HG03066 (cell line): ENCODE measurements at regions not wholly inside any gene's neighbourhood (a gene's known extent, or its start where the extent isn't known, plus 50 kb on each side); places are given as distances from the start of the nearest gene placed in this dataset.

ENCODE experiments used
- ATAC-seq: cut with Tn5 transposase; IDR thresholded peaks from one replicate; pipeline ENCODE4 v1.9.1; 2021; ENCODE audit warnings: low read depth; ENCODE audit not compliant: unreplicated experiment

DNA sequence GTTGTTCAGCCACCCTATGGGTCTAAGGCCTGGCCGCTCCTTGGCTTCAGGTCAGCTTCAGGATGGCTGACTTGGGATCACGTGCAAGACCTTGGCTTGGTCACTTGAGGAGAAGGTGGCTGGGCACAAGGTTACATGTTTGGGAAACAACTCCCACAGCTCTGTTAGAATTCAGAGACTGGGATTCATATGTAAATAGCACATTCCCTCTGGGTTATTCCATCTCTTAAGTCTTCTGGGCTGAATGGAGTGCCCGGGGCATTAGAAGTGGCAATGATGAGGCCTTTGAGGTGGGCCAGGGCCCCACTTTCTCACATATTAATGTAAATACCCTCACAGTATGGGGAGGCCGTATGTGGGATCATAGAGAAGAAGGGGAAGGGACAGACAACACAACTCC lies 150.9 kb downstream of the EFNB2 start:
- ATAC-seq = no peak

DNA sequence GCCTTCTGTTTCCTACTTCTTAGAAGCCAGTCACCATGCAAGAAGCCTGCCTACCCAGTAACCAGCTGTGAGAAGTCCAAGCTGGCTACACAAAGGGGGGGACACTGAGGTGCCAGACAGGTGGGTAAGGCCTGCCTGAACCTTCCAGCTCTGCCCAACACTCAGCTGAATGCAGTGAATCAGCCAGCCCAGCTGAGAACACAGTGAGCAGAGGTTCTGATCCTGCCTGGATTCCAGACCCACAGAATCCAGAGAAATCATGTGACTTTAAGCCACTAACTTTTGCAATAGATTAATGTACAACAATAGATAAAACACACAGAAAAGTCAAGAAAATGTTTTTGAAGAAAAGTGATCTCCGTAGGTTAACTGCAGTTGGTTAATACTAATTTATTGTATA lies 151.7 kb downstream of the EFNB2 start:
- ATAC-seq = no peak

DNA sequence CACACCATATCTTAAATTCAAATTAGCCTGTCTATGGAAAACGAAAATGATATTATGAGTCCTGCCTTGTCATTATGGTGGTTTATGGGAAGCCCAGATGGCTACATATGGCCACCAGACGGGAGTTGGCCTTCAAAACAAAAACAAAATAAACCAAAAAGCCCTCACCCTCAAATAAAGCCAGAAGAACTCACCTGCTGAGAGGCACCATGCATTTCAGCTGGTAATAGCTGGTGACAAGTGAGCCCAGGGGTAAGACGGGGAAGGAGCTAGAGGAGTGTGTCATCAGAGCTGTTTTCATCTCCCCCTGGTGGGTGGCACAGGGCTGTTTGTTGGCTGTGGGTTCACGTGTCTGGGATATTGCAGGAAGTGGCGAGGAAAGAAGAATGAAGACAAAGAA lies 152.9 kb downstream of the EFNB2 start:
- ATAC-seq = no peak

DNA sequence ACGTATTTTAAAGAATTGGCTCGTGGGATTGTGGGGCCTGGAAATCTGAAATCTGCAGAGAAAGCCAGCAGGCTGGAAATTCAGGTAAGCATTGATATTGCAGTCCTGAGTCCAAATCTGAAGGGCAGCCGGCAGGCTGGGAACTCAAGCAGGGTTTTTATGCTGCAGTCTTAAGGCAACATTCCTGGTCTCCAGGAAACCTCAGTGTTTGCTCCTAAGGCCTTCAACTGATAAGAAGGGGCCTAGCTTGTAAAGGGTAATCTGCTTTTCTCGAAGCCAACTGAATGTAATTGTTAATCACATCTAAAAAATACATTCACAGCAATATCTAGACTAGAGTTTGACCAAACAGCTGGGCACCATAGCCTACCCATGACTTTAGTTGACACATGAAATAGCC lies 154.4 kb downstream of the EFNB2 start:
- ATAC-seq = no peak

DNA sequence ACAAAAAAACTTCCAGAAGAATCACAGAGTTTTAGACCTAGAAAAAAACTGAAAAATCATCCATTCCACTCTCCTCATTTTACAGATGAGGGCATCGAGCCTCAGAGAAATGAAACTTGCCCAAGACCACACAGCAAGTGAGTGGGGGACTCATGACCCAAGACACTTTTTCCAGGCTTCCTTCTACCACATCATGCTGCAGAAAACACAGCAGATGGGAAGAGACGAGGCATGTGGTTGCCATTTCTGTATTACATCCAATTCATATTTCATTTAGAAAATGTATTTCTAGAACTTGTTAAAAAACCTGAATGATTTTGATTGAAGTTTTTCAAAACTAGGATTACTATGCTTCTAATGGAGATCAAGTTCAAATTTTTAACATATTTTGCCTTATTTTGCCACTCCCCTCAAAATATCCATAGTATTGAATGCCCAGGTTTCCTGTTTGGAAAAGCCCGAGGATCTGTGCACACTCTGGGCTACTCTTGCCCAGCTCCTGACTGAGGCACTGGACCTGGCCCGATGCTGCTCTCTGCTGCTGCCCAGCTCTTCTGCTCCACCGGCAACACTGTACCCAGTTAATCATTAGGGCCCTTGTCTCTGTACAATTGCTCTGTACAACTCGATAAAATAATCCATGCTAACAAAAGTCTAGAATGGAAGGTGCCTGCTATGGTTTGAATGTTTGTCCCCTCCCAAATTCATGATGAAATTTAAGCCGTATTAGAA lies 157.4 kb downstream of the EFNB2 start:
- ATAC-seq = no peak

DNA sequence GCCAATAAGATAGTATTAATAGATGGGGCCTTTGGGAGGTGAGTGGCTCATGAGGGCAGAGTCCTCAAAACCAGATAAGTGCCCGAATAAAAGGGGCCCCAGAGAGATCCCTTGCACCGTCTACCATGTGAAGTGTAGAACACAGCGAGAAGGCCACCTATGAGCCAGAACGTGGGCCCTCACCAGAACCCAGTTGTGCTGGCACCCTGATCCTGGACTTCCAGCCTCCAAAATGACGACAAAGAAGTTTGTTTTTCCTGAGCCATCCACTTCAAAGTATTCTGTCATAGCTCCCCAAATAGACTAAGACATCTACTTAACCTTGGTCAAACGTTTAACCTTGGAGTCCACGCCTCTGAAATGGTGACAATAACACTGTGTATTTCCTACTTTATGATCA lies 158.1 kb downstream of the EFNB2 start:
- ATAC-seq = no peak

DNA sequence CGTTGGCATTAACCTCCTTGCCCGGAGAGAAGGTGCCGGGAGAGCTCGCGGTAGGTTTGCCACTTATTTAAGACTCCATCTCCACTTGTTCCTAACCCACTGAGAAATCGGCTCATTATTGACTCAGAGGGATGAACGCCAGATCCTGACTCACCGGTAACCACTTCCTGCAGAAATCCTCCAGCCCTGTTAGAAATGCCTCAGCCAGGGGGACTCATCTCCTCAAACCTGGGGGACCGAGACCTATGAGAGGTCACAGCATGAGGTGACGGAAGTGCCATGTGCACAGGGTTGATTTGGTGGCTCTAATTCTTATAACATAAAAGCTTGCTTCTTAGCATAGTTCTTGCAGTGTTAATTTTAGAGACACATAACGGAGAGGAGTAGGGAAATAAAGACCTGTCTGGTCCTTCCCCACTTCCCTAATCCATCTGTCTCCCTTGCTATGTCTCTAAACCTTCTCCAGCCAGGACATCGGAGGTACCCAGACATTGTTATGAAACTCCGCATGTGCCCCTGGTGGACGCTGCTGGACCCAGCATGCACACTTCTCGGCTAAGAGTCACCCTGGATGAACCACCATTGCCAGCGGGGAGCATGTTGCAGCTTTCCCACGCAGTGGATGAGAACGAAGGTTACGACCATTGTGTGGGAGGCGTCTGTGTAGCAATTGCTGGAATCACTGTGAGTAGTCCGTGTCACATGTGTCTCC lies 158.9 kb downstream of the EFNB2 start:
- no peak for ATAC-seq

DNA sequence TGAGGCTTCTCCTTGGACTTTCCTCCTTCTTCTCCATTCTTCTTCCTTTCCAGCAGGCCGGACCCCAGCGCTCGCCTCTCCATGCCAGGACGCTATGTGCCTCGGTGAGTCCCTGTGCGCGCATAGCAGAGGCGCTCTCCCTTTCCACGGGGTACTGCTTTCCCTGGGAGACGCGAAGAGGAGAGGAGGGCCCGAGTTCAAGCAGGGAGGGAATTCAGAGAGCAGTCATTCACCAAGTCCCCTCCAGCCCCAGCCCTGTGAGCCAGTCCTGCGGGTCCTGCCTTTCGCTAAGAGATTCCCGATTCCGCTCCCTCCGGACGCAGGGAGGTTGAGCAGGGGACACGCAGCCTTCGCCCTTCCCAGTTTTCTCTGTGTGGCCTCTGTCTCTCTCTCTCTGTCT lies 160.4 kb downstream of the EFNB2 start:
- no peak for ATAC-seq

DNA sequence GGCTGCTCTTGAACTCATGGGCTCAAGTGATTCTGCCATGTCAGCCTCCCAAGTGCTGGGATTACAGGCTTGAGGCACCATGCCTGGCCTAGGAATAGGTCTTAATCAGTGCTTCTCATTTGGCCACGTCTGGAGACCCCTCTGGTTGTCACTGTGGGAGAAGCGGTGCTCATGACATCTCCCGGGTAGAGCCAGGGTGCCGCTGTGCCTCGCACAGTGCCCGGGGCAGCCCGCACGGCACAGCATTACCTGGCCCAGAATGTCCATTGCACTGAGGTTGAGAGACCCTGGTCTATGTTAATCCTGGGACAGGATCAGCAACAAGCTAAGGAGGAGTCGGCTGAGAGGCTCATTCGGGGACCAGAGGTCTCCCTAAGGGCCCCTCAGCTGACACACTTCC lies 160.8 kb downstream of the EFNB2 start:
- ATAC-seq = no peak

DNA sequence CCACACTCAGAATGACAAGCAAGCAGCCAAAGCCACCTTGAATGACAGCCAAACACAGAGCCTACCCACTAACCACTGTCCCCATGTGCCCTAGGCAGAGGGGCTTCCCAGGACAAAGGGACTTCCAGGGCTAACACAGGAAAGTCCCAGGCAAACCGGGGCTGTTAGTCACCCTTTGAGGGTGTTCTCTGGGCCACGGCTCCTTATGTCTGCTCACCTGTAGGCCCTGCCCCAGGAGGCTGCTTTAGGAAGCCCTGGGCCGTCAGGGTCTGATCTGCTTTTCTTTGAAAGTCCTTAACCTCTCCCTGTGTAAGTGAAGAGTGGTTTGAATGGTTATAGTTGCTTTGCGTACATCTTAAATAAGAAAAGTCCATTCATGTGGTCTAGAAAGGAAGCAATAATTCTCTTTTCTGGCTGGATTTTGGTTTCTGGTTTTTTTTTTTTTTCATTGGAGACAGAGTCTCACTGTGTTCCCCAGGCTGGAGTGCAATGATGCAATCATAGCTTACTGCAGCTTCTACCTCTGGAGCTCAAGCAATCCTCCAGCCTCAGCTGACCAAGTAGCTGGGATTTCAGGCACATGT lies 161.4 kb downstream of the EFNB2 start:
- ATAC-seq = peak; percentile 56

DNA sequence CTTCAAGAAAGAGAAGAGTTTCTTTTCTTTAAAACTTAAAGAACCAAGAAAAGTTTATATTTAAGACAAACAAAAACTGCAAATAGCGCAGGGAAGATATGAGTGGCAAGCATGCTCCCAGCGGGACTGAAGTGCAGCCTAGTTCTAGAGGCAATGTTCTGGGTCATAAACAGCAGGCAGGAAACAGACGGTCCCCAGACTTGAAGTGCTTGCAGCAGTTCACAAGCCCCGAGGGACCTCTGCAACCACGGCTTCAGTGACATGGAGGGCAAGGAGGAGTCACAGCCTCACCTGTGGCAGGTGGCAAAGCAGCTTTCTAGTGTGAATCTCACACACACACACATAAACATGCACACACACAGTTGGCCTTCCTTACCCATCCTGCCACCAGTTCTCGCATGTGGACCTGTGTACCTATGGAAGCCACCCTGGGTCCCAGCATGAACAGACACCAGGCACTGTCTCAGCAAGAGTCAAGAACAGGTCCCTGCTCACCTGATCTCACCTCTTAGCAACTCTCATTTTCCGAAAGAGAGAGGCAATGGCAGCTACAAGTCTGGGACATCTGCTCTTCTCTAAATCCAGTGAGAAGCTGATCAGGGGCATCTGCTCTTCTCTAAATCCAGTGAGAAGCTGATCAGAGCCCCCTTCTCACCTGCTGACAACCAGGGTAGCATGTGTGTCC lies 162.0 kb downstream of the EFNB2 start:
- ATAC-seq = peak; percentile 50

DNA sequence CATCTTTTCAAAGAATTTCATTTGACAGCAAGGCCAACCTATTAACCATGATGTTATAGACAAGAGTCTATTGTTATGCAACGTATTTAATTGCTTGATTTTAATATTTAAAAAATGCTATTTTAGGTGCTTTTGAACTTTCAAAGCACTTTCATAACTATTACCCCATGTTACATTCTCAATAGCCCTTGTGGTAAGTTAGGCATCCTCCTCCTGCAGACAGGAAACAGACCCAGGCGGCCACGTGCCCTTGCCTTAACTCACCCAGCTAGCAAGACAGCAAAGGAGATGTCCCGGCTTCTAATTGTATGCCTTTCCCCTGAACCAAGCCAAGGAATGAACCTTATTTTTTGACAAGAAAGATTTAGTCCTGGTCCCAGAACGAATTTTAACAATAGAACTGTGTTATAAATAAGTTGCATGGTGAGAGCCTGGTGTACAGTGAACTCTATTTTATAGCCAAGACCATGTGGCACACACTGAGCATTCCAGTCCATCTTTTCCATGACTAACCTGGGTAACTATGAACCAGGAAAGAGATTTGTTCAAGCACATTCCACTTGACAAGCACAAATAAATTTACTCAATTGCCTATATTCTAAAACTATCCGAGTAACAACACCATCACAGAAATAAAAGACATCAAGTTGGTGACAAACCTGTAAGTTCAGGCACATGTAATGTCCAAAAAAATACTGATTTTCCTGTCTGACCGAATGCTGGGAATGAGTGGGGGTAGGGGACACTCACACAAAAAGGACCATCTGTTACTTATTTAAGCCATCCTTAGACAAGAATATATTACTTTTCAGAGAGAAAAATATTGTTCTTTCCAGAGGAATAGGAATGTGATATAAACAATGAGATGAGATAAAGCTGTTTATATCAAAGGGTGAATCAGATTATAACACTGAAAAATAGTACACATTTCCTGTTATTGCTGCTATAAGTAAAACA lies 163.0 kb downstream of the EFNB2 start:
- peak; percentile 42 for ATAC-seq

DNA sequence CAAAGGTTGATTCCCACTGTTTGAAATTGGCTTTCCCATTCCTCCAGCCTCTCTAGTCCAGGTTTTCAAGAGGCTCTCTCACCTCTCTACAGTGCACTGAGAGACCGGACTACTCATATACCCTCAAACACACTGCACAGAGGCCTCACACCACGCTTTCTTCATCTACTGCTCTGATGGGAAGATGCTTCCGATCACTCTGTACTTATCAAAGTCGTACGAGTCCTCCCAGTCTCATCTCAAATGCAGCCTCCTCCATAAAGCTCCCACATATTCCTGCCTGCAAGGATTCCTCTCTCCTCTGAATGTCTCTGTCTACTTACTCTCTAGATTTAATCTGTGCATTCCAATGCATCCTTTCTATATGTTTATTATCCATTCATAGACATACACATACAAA lies 164.4 kb downstream of the EFNB2 start:
- ATAC-seq = no peak

DNA sequence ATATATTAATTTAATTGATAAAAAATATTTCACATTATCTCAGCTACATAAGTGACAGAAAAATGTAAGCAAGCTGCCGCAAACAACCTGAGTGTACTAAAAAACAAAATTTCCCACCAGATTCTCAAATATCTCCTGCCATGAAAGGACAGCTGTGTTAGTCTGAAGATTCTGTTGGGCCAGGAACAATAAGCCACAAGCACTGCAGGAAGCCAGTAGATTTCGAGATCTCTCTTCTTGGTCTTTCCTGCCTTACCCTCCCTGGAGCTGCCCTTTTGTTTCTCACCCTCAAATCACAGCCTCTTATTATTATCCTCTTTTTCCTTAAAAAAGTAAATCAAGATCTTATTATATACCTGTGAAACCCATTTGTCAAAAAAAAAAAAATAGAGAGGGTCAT lies 165.6 kb downstream of the EFNB2 start:
- no peak for ATAC-seq

DNA sequence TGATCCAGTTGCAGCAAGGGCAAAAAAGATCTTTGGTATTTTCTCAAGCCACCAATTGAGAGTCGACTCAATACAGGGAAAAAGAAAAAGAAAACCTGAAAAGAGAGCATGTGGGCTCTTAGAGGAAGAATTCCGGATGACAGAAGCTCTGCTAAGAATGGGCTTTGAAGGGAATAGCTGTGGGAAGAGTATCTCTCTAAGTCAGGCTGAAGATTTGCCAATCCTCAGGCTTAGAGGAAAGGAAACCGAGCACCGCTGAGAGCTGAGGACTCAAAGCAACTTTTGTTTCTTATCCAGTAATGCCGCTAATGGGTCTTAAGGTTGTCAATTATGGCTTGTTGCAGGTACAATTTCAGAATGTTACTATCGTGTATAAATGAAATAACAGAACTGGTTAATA lies 166.4 kb downstream of the EFNB2 start:
- ATAC-seq = no peak

DNA sequence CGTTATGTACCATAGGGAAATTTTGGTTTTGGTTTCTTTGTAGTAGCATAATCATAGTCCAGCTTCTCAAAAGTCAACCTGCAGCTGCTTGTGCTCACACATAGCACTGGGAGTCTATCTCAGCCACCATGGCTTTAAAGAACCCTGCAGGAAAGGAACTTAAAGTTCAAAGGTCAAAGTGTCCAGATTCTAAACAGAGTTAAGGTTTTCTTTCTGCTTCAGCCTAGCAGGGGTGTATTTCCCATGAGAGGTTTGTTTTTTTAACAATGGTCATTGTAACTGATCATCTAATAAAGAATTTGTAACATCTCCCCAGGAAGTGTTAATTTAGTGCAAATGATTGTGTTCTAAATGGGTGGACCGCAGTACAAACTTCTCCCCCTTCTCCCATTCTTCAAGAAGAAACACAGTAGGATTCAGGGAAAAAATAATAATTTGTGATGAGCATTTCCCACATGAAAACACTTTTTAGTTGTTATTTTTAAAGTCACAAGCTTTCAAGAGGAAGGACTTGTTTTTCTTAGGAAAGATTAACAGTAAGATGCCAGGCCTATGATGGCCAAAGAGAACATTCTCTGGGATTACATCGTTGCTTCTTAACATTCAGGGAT lies 168.0 kb downstream of the EFNB2 start:
- no peak for ATAC-seq

DNA sequence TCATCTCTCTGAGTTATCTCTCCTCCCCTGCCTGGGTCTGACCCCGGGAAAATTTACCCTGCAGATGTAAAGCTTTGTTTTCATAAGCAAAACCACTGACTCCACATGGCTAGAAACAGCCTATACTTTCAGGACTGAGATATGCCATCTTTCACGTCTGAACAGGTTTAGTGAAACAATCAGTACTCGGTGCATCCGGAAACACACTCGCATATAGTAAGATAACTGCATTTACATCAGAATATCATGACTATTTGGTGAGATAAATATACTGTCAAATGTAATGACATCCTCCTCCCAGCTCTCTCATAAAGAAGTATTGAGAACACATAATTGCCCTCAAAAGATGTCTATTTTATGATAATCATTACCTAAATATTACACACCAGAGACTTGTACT lies 172.8 kb downstream of the EFNB2 start:
- no peak for ATAC-seq

DNA sequence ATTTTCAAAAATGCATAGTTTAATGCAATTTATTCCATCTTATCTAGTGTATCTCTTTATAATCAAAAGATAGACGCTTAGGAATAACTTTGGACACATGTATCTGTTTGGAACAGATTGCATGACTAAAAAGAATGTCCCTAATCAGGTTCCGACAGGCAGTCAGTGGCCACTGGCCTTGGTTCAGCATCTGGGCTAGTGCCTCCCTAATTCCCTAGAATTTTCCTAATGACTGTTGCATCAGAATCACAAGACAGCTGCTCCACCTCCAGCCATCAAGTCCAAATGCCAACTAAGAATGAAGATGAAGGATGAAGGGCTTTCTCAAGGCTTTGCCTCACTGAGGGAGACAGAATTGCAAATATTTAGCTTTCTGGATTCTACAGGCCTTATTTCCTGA lies 173.8 kb downstream of the EFNB2 start:
- no peak for ATAC-seq

DNA sequence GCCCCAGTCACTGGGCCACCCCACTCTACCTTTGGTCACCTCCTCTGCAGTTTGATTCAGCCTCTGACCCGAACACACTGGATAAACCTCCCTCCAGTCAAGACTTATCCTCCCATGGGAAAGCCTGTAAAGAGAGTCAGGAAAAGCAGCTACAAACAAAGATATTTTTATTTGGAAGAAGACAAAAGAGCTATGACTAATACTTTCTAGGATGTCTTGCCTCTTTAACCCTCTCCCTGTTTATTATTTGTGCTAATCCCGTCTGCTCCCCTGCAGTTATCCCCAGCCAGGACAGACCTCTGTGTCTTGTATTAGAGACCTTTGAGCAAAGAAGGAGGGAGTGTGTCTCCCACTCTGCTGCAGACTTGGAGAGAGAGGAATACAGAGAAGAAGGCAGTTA lies 178.3 kb downstream of the EFNB2 start:
- no peak for ATAC-seq

DNA sequence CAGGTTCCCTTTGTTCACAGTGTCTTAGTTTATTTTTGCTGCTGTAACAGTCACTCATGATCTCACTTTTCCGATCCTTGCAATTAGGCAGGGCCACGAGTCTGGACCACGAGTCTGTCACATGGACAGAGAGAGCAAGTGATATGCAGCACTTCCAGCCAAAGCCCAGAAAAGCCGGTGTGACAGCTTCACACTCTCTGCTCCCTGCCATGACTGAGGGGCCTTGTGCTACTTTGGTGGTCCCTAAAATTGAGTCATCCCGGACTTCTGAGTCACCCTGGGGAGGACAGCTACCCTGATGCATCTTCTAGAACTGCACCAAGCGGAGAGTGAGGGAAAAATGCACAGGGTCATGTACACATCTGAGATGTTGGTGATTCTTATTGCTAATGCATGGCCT lies 179.6 kb downstream of the EFNB2 start:
- ATAC-seq = no peak
